Hepatocyte (in vitro differentiated cells): ENCODE measurements at regions not wholly inside any gene's neighbourhood (a gene's known extent, or its start where the extent isn't known, plus 50 kb on each side); places are given as distances from the start of the nearest gene placed in this dataset.

Source experiments
- CTCF ChIP-seq: fragments of 200-600 bp; sonication (generic); IDR thresholded peaks from 2 replicates; pipeline ENCODE4 v1.5.1; 2016; ENCODE audit warnings: antibody characterized with exemption, mild to moderate bottlenecking; ENCODE audit not compliant: poor library complexity
- EZH2 ChIP-seq: fragments of 200-600 bp; sonication (generic); IDR thresholded peaks from 2 replicates; pipeline ENCODE4 v1.6.1; 2016; ENCODE audit warnings: antibody characterized with exemption, mild to moderate bottlenecking, borderline replicate concordance

GRCh38 chr7:155362380-155363145 lies 64.9 kb downstream of the INSIG1 start:
- TF ChIP-seq CTCF (no peak), EZH2 (no peak)
